DOHH2 (cell line): ENCODE measurements at regions not wholly inside any gene's neighbourhood (a gene's known extent, or its start where the extent isn't known, plus 50 kb on each side); places are given as distances from the start of the nearest gene placed in this dataset.

Source experiments
- H3F3A ChIP-seq: fragments of 200-600 bp; sonication (generic), shearing (Covaris generic); 2 replicates; pipeline ENCODE4 v1.6.0; 2016; ENCODE audit warnings: antibody characterized with exemption, mild to moderate bottlenecking; ENCODE audit not compliant: control insufficient read depth, insufficient read depth
- H3K27ac ChIP-seq: fragments of 200-600 bp; sonication (generic); 2 replicates; pipeline ENCODE4 v1.5.1; 2014; ENCODE audit warnings: low read depth, mild to moderate bottlenecking, low read length, moderate library complexity
- H3K27me3 ChIP-seq: fragments of 200-600 bp; sonication (generic); 2 replicates; pipeline ENCODE4 v1.6.1; 2014; ENCODE audit warnings: mild to moderate bottlenecking, low read length, mixed read lengths; ENCODE audit not compliant: control insufficient read depth
- H3K36me3 ChIP-seq: fragments of 200-600 bp; sonication (generic); 2 replicates; pipeline ENCODE4 v1.6.1; 2014; ENCODE audit warnings: mild to moderate bottlenecking, low read length, moderate library complexity, mixed read lengths; ENCODE audit not compliant: control insufficient read depth
- H3K4me1 ChIP-seq: fragments of 200-600 bp; sonication (generic); 2 replicates; pipeline ENCODE4 v1.6.1; 2014; ENCODE audit warnings: mild to moderate bottlenecking, low read length, mixed read lengths; ENCODE audit not compliant: control insufficient read depth
- H3K4me2 ChIP-seq: fragments of 200-600 bp; sonication (generic); 2 replicates; pipeline ENCODE4 v1.6.0; 2014; ENCODE audit warnings: mild to moderate bottlenecking, low read length, moderate library complexity
- H3K4me3 ChIP-seq: fragments of 200-600 bp; sonication (generic); 2 replicates; pipeline ENCODE4 v1.5.1; 2014; ENCODE audit warnings: mild to moderate bottlenecking, low read length, mixed read lengths
- H3K79me2 ChIP-seq: fragments of 200-600 bp; sonication (generic); 2 replicates; pipeline ENCODE4 v1.6.1; 2014; ENCODE audit warnings: mild to moderate bottlenecking, low read length, mixed read lengths; ENCODE audit not compliant: control insufficient read depth
- H3K9me2 ChIP-seq: fragments of 200-600 bp; sonication (generic); replicated peaks from 2 replicates; pipeline ENCODE4 v1.6.1; 2014; ENCODE audit warnings: mild to moderate bottlenecking, low read length, mixed read lengths; ENCODE audit not compliant: control insufficient read depth
- H3K9me3 ChIP-seq: fragments of 200-600 bp; sonication (generic); 2 replicates; pipeline ENCODE4 v1.6.1; 2014; ENCODE audit warnings: antibody characterized with exemption, low read length, mixed read lengths; ENCODE audit not compliant: control insufficient read depth, insufficient read depth
- H4K20me1 ChIP-seq: fragments of 200-600 bp; sonication (generic); 2 replicates; pipeline ENCODE4 v1.6.0; 2014; ENCODE audit warnings: low read depth, mild to moderate bottlenecking, antibody characterized with exemption, low read length, moderate library complexity; ENCODE audit not compliant: control insufficient read depth, insufficient read depth
- EZH2phosphoT487 ChIP-seq: fragments of 200-600 bp; sonication (generic); IDR thresholded peaks from 2 replicates; pipeline ENCODE4 v1.6.1; 2017; ENCODE audit warnings: borderline replicate concordance, mild to moderate bottlenecking, antibody characterized with exemption, low read length, moderate library complexity, mixed read lengths
- TF ChIP-seq, protein P1 (sequence below): fragments of 200-600 bp; sonication (generic); IDR thresholded peaks from one replicate; pipeline ENCODE4 v1.5.1; 2014; ENCODE audit warnings: antibody characterized with exemption, mild to moderate bottlenecking, low read depth, low read length; ENCODE audit not compliant: poor library complexity, severe bottlenecking

DNA sequence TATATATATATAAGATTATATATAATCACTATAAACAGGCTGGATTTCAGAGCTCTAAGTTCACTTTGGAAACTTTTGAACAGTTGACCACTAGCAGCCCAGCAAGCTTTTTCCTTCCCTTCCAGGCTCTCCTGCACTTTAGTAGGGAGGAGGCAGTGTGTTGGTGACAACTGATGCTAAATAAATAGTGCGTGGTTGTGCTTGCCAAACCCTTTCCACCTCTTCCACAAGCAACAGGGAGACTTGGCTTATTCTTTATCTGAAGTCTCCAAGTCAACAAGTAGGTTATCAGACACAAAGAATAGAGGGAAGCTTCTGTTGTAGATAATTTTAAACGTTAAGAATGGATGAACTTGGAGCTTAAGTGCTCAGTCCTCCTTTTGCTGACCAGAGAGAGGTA is 408.2 kb upstream of the HNRNPA3 start:
- Histone ChIP-seq H3F3A (no peaks in the 10 kb centered on the region), H3K9me2 (no peaks in the 10 kb centered on the region), H3K79me2 (no peaks in the 10 kb centered on the region), H3K9me3 (no peaks in the 10 kb centered on the region), H3K4me1 (no peaks in the 10 kb centered on the region), H3K4me2 (no peak overlapping the region), H3K36me3 (no peaks in the 10 kb centered on the region), H3K27me3 (no peaks in the 10 kb centered on the region), H3K4me3 (no peak overlapping the region), H3K27ac (no peak overlapping the region), H4K20me1 (no peaks in the 10 kb centered on the region)
- no peak for TF ChIP-seq EZH2phosphoT487
- TF ChIP-seq, protein P1, sequence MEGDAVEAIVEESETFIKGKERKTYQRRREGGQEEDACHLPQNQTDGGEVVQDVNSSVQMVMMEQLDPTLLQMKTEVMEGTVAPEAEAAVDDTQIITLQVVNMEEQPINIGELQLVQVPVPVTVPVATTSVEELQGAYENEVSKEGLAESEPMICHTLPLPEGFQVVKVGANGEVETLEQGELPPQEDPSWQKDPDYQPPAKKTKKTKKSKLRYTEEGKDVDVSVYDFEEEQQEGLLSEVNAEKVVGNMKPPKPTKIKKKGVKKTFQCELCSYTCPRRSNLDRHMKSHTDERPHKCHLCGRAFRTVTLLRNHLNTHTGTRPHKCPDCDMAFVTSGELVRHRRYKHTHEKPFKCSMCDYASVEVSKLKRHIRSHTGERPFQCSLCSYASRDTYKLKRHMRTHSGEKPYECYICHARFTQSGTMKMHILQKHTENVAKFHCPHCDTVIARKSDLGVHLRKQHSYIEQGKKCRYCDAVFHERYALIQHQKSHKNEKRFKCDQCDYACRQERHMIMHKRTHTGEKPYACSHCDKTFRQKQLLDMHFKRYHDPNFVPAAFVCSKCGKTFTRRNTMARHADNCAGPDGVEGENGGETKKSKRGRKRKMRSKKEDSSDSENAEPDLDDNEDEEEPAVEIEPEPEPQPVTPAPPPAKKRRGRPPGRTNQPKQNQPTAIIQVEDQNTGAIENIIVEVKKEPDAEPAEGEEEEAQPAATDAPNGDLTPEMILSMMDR, result no peak

DNA sequence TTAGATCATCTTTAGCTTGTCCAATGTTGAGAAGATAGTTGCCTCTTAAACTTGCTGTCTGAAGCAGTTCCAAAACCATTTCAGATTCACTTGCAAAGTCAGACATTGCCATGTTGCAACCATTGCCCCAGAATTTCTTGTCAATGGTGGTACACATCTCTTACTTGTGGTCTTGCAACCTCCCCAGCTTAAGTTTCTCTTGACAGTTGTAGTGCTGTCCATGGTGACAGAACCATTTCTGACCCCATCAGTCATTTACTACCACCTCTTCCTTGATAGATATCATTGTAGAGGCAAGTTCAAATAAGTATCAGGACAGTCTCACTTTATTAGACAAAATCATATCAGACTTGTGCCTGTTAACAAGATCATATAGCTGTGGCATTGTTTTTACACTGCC is 407.2 kb upstream of the HNRNPA3 start:
- Histone ChIP-seq H3K27ac (no peak overlapping the region), H3K4me1 (no peaks in the 10 kb centered on the region), H3K79me2 (no peaks in the 10 kb centered on the region), H3F3A (no peaks in the 10 kb centered on the region), H3K9me3 (no peaks in the 10 kb centered on the region), H3K36me3 (no peaks in the 10 kb centered on the region), H3K27me3 (no peaks in the 10 kb centered on the region), H3K4me2 (no peak overlapping the region), H3K4me3 (no peak overlapping the region), H3K9me2 (no peaks in the 10 kb centered on the region), H4K20me1 (no peaks in the 10 kb centered on the region)
- TF ChIP-seq EZH2phosphoT487, result no peak
- TF ChIP-seq, protein P1, result no peak

DNA sequence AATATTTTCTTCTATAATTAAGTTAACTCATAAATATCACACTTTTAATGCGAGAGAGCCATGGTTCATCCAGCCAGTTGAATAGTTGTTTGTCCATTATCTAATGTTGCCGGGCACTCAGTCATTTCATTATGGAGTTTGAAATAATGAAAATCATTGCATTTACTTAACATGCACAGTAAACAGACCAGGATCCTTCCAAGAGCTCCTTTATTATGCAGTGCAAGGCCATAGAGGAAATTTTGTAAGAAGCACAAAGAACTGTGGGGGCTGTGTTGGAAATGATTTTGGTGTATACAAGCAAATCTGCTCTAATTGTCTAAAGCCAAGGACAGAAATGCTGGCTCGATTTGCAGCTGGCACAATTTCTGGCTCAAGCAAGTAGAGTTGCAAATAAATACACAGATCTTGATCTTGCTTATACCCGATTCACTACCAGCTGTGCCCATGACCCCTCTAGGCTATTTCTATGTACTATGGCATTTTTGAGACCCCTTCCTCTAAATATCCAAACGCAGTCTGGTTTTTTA is 400.3 kb upstream of the HNRNPA3 start:
- Histone ChIP-seq H4K20me1 (no peaks in the 10 kb centered on the region), H3K79me2 (no peaks in the 10 kb centered on the region), H3F3A (no peaks in the 10 kb centered on the region), H3K9me3 (no peaks in the 10 kb centered on the region), H3K9me2 (no peaks in the 10 kb centered on the region), H3K4me3 (no peak overlapping the region), H3K27me3 (no peaks in the 10 kb centered on the region), H3K4me2 (no peak overlapping the region), H3K27ac (no peak overlapping the region), H3K36me3 (no peaks in the 10 kb centered on the region), H3K4me1 (no peaks in the 10 kb centered on the region)
- TF ChIP-seq, protein P1, result no peak
- TF ChIP-seq EZH2phosphoT487, result no peak

DNA sequence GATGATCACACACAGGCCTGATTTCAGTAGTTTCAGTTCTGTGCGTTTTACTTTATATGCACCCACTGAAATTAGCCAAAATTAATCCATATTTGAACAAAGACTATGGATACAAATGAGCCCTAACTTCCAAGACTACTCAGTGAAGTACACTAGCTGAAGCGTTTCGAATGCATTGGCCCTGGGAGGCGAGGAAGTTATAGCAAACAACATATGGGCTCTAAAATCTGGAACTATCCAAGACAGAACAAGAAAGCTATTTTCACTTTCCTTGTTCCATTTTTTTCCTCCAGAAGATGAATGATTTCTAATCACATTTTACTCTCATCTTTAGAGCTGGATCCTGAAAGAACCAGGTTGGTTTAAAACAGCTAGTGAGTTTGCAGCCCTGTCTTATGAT is 399.4 kb upstream of the HNRNPA3 start:
- H3K4me1 ChIP-seq, result no peaks in the 10 kb centered on the region
- TF ChIP-seq, protein P1, result no peak
- no peak for TF ChIP-seq EZH2phosphoT487
- H4K20me1 ChIP-seq, result no peaks in the 10 kb centered on the region
- no peaks in the 10 kb centered on the region for H3K9me2 ChIP-seq
- no peak overlapping the region for H3K4me3 ChIP-seq
- no peaks in the 10 kb centered on the region for H3K36me3 ChIP-seq
- no peaks in the 10 kb centered on the region for H3F3A ChIP-seq
- H3K4me2 ChIP-seq, result no peak overlapping the region
- no peaks in the 10 kb centered on the region for H3K27me3 ChIP-seq
- H3K9me3 ChIP-seq, result no peaks in the 10 kb centered on the region
- no peak overlapping the region for H3K27ac ChIP-seq
- H3K79me2 ChIP-seq, result no peaks in the 10 kb centered on the region
